ENCODE measurements at regions not wholly inside any gene's neighbourhood (a gene's known extent, or its start where the extent isn't known, plus 50 kb on each side); places are given as distances from the start of the nearest gene placed in this dataset.

GRCh38 chr4:171715973-171716372, 97.2 kb upstream of the GALNTL6 start:
- FAIRE-seq (no peak), DNase-seq (ENCODE audit: insufficient read length, low spot score) (no peak)
- TF ChIP-seq POLR2A (IDR thresholded peaks at IDR 0.05; ENCODE audit: low read depth, low read length) (no peak), PAX5 (IDR thresholded peaks at IDR 0.05; ENCODE audit: insufficient read depth, low read length, severe bottlenecking) (no peak), POLR2AphosphoS5 (IDR thresholded peaks at IDR 0.05; ENCODE audit: low read depth, low read length) (no peak)

- no peak for TF ChIP-seq POLR2A (IDR thresholded peaks at IDR 0.05; ENCODE audit: low read depth, low read length)
- TF ChIP-seq TAF1 (IDR thresholded peaks at IDR 0.05; ENCODE audit: low read depth, low read length), result no peak
- TF ChIP-seq POU2F2 (IDR thresholded peaks at IDR 0.05; ENCODE audit: low read depth, low read length), result no peak
- TF ChIP-seq SPI1 (IDR thresholded peaks at IDR 0.05; ENCODE audit: low read depth, low read length), result no peak
- no peak for DNase-seq (ENCODE audit: insufficient read length, low spot score)
- no peak for FAIRE-seq
These were observed 98.3 kb upstream of the GALNTL6 start for GRCh38 chr4:171714791-171715454.

GRCh38 chr4:171710743-171711142, 102.5 kb upstream of the GALNTL6 start:
- FAIRE-seq, result no peak
- DNase-seq (ENCODE audit: insufficient read length, low spot score), result no peak
- TF ChIP-seq POLR2A (IDR thresholded peaks at IDR 0.05; ENCODE audit: low read depth, low read length) (no peak), POLR2AphosphoS5 (IDR thresholded peaks at IDR 0.05; ENCODE audit: low read depth, low read length) (no peak), TAF1 (IDR thresholded peaks at IDR 0.05; ENCODE audit: low read depth, low read length) (no peak), SPI1 (IDR thresholded peaks at IDR 0.05; ENCODE audit: low read depth, low read length) (no peak), POU2F2 (IDR thresholded peaks at IDR 0.05; ENCODE audit: low read depth, low read length) (no peak), PAX5 (IDR thresholded peaks at IDR 0.05; ENCODE audit: insufficient read depth, low read length, severe bottlenecking) (no peak)

- TF ChIP-seq TAF1 (IDR thresholded peaks at IDR 0.05; ENCODE audit: low read depth, low read length) (no peak), POLR2AphosphoS5 (IDR thresholded peaks at IDR 0.05; ENCODE audit: low read depth, low read length) (no peak), PAX5 (IDR thresholded peaks at IDR 0.05; ENCODE audit: insufficient read depth, low read length, severe bottlenecking) (peak; percentile 93), POU2F2 (IDR thresholded peaks at IDR 0.05; ENCODE audit: low read depth, low read length) (no peak), SPI1 (IDR thresholded peaks at IDR 0.05; ENCODE audit: low read depth, low read length) (peak; percentile 91), POLR2A (IDR thresholded peaks at IDR 0.05; ENCODE audit: low read depth, low read length) (no peak)
- peak; percentile 76 for FAIRE-seq
- no peak for DNase-seq (ENCODE audit: insufficient read length, low spot score)
These were observed 136.5 kb upstream of the GALNTL6 start for GRCh38 chr4:171676555-171677215.

- no peak for FAIRE-seq
- no peak for TF ChIP-seq POLR2A (IDR thresholded peaks at IDR 0.05; ENCODE audit: low read depth, low read length)
- no peak for TF ChIP-seq TAF1 (IDR thresholded peaks at IDR 0.05; ENCODE audit: low read depth, low read length)
- TF ChIP-seq PAX5 (IDR thresholded peaks at IDR 0.05; ENCODE audit: insufficient read depth, low read length, severe bottlenecking), result no peak
- TF ChIP-seq POLR2AphosphoS5 (IDR thresholded peaks at IDR 0.05; ENCODE audit: low read depth, low read length), result no peak
- TF ChIP-seq SPI1 (IDR thresholded peaks at IDR 0.05; ENCODE audit: low read depth, low read length), result no peak
- no peak for TF ChIP-seq POU2F2 (IDR thresholded peaks at IDR 0.05; ENCODE audit: low read depth, low read length)
These were observed 138.4 kb upstream of the GALNTL6 start for GRCh38 chr4:171674781-171675180.

GRCh38 chr4:171668403-171668802, 144.8 kb upstream of the GALNTL6 start:
- no peak for TF ChIP-seq POLR2AphosphoS5 (IDR thresholded peaks at IDR 0.05; ENCODE audit: low read depth, low read length)
- no peak for TF ChIP-seq SPI1 (IDR thresholded peaks at IDR 0.05; ENCODE audit: low read depth, low read length)
- TF ChIP-seq TAF1 (IDR thresholded peaks at IDR 0.05; ENCODE audit: low read depth, low read length), result no peak
- no peak for TF ChIP-seq PAX5 (IDR thresholded peaks at IDR 0.05; ENCODE audit: insufficient read depth, low read length, severe bottlenecking)
- TF ChIP-seq POLR2A (IDR thresholded peaks at IDR 0.05; ENCODE audit: low read depth, low read length), result no peak
- TF ChIP-seq POU2F2 (IDR thresholded peaks at IDR 0.05; ENCODE audit: low read depth, low read length), result no peak
- DNase-seq (ENCODE audit: insufficient read length, low spot score), result no peak
- no peak for FAIRE-seq

More at GRCh38 chr4:171674781-171675180, 138.4 kb upstream of the GALNTL6 start:
- no peak for DNase-seq (ENCODE audit: insufficient read length, low spot score)

- FAIRE-seq, result peak; percentile 50
- DNase-seq (ENCODE audit: insufficient read length, low spot score), result no peak
- no peak for TF ChIP-seq PAX5 (IDR thresholded peaks at IDR 0.05; ENCODE audit: insufficient read depth, low read length, severe bottlenecking)
- TF ChIP-seq POLR2AphosphoS5 (IDR thresholded peaks at IDR 0.05; ENCODE audit: low read depth, low read length), result no peak
- no peak for TF ChIP-seq TAF1 (IDR thresholded peaks at IDR 0.05; ENCODE audit: low read depth, low read length)
- no peak for TF ChIP-seq SPI1 (IDR thresholded peaks at IDR 0.05; ENCODE audit: low read depth, low read length)
- no peak for TF ChIP-seq POLR2A (IDR thresholded peaks at IDR 0.05; ENCODE audit: low read depth, low read length)
- TF ChIP-seq POU2F2 (IDR thresholded peaks at IDR 0.05; ENCODE audit: low read depth, low read length), result no peak
These were observed 145.3 kb upstream of the GALNTL6 start for GRCh38 chr4:171667906-171668305.

- no peak for DNase-seq (ENCODE audit: insufficient read length, low spot score)
- no peak for FAIRE-seq
- TF ChIP-seq POU2F2 (IDR thresholded peaks at IDR 0.05; ENCODE audit: low read depth, low read length) (no peak), TAF1 (IDR thresholded peaks at IDR 0.05; ENCODE audit: low read depth, low read length) (no peak), PAX5 (IDR thresholded peaks at IDR 0.05; ENCODE audit: insufficient read depth, low read length, severe bottlenecking) (no peak), POLR2AphosphoS5 (IDR thresholded peaks at IDR 0.05; ENCODE audit: low read depth, low read length) (no peak), POLR2A (IDR thresholded peaks at IDR 0.05; ENCODE audit: low read depth, low read length) (no peak)
These were observed 162.1 kb upstream of the GALNTL6 start for GRCh38 chr4:171651071-171651470.

- DNase-seq (ENCODE audit: insufficient read length, low spot score) (no peak), FAIRE-seq (no peak)
- TF ChIP-seq PAX5 (IDR thresholded peaks at IDR 0.05; ENCODE audit: insufficient read depth, low read length, severe bottlenecking), result no peak
- TF ChIP-seq TAF1 (IDR thresholded peaks at IDR 0.05; ENCODE audit: low read depth, low read length), result no peak
- no peak for TF ChIP-seq POLR2AphosphoS5 (IDR thresholded peaks at IDR 0.05; ENCODE audit: low read depth, low read length)
- TF ChIP-seq POU2F2 (IDR thresholded peaks at IDR 0.05; ENCODE audit: low read depth, low read length), result no peak
- TF ChIP-seq SPI1 (IDR thresholded peaks at IDR 0.05; ENCODE audit: low read depth, low read length), result no peak
- no peak for TF ChIP-seq POLR2A (IDR thresholded peaks at IDR 0.05; ENCODE audit: low read depth, low read length)
These were observed 162.7 kb upstream of the GALNTL6 start for GRCh38 chr4:171650543-171650942.

Measured in GM12891 (cell line).